AG09309 (cell line): ENCODE measurements at regions not wholly inside any gene's neighbourhood (a gene's known extent, or its start where the extent isn't known, plus 50 kb on each side); places are given as distances from the start of the nearest gene placed in this dataset.
"Not testable (repeated sequence)": the region's sequence is repeated elsewhere in the genome, so short reads cannot be mapped to it uniquely, and the experiment has no call there.

ENCODE experiments used
- DNase-seq: peaks from one replicate; pipeline ENCODE4 v3.0.0-alpha.2; 2010; ENCODE audit warnings: low read depth
- H3K4me3 ChIP-seq: 2 replicates; pipeline ENCODE4 v1.5.1; 2011; ENCODE audit warnings: mild to moderate bottlenecking, low read depth, low read length, moderate library complexity; ENCODE audit not compliant: control insufficient read depth
- TF ChIP-seq, protein P1 (sequence below): IDR thresholded peaks from 2 replicates; pipeline ENCODE4 v1.5.1; 2011; ENCODE audit warnings: mild to moderate bottlenecking, low read depth, low read length, inconsistent platforms; ENCODE audit not compliant: insufficient read depth, control insufficient read depth; ENCODE audit errors: missing control alignments

DNA sequence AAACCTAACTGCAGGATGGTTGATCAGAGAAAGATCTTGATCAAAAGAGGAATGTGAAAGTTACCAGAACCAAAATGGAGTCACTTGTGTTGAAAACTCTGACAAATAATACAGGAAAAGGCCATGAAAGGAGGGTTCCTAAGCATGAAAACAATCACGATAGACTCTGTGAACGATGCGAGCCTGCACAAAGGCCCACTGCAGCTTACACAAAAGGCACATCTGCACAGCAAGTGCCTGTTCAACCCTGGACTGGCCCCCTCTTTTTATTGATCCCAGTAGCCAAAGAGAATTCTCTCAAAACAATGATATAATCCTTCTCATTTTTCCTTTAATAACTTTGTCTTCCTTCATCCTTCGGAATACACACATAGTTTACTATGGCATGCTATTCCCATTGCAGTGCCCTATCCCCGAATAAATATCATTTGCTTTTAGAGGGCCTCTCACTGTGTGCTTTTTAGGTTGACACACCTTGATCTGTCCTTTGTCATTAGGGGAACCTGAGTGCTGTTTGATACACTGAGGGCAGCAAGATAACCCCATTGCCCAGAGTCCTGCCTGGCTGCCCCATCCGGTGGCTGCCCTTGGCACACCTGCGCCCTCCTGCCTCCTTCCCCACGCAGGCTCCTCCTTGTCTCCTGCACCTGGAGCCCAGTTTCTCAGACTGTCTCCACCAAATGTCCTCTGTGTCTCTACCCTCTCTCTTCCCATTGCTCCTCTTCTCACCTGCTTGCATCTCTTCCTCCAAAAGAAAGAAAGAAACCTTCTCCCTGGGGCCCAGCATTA is 98.3 kb upstream of the FRMD1 start:
- H3K4me3 ChIP-seq = no peak overlapping the region
- TF ChIP-seq, protein P1, sequence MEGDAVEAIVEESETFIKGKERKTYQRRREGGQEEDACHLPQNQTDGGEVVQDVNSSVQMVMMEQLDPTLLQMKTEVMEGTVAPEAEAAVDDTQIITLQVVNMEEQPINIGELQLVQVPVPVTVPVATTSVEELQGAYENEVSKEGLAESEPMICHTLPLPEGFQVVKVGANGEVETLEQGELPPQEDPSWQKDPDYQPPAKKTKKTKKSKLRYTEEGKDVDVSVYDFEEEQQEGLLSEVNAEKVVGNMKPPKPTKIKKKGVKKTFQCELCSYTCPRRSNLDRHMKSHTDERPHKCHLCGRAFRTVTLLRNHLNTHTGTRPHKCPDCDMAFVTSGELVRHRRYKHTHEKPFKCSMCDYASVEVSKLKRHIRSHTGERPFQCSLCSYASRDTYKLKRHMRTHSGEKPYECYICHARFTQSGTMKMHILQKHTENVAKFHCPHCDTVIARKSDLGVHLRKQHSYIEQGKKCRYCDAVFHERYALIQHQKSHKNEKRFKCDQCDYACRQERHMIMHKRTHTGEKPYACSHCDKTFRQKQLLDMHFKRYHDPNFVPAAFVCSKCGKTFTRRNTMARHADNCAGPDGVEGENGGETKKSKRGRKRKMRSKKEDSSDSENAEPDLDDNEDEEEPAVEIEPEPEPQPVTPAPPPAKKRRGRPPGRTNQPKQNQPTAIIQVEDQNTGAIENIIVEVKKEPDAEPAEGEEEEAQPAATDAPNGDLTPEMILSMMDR = no peak
- no peak for DNase-seq

DNA sequence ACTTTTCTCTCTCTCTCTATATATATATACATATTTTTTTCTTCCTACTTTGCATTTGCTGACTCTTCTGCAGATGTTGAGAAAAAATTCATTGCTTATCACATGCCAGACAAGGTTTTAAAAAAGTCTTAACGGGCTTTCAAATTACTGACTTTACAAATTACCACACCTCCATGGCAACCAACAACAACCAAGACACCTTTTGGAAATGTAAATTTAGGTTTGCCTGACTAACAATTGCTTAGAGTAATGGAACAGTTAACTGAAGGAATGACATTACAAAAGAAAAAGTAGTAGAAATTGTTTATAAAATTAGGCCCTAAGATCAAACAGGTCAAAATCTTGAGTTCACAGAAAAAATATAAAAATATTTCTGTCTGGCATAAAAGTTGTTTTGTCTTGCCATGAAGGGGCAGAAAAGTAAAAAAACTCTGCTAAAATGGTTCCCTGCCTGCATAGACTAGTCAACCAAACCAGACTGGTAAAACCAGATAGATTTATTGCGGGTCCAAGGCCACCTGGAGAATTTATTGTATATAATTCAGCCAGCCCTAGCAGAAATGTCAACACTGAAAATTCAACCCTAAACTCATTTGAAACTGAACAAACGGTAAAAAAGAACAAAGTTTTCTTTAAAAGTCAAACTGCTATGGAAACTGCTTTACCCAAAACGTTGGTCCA is 92.8 kb upstream of the FRMD1 start:
- no peak for DNase-seq
- no peak overlapping the region for H3K4me3 ChIP-seq
- TF ChIP-seq, protein P1 = no peak

DNA sequence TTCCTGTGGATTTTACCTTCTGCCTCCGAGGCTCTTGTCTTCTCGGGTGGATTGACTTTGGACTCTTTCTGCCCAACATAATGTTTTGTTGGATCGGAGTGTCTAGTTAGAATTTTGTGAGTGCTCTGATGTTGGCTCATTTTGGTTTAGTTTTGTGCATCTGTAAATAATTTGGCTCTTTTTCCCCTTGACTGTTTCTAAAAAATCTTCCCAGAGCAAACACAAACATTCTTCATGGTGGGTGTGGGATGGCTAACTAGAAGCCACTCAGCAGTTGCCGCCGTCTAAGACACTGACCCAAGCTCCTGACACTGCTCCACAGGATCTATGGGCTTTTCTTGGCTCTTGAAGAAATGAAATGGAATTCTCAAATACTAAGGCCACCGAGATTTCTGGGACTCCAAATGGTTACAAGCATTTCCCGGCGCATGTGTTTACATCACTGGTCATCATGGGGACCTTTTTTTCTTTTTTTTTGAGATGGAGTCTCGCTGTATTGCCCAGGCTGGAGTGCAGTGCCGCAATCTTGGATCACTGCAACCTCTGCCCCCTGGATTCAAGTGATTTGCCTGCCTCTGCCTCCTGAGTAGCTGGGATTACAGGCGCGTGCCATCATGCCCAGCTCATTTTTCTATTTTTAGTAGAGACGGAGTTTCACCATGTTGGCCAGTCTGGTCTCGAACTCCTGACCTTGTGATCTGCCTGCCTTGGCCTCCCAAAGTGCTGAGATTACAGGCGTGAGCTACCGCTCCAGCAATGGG is 92.0 kb upstream of the FRMD1 start:
- DNase-seq = no peak
- TF ChIP-seq, protein P1 = no peak
- no peak overlapping the region for H3K4me3 ChIP-seq

DNA sequence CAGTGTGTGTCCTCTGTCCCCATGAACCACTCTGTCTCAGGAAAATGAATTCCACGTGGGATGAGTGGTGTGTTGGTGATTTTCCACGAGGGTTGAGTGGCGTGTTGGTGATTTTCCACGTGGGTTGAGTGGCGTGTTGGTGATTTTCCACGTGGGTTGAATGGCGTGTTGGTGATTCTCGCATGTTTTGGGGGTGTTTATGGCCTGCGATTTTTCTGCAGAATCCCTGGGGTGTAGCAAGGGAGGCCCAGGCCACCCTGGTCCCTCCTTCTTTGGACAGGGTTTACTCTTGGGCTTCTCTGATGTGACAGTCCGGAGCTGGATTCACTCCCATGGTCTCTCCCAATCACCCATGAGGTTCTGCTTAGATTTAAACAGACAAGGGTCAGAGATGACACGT is 90.6 kb upstream of the FRMD1 start:
- TF ChIP-seq, protein P1 = no peak
- no peak for DNase-seq
- H3K4me3 ChIP-seq = no peak overlapping the region

DNA sequence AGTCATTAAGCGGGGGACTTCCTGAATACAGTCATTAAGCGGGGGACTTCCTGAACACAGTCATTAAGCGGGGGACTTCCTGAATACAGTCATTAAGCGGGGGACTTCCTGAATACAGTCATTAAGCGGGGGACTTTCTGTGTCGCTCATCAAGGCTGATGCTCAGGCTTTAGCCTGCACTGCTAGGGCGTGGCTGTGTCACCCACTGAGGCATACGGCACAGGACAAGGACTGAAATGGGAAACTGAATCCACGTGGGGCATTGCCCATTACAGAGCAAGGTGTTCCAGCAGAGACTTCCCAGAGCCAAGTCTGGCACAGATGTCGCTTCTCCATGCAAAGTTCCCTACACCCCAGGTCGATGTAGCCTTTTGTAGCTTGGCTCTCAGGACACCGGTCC is 89.9 kb upstream of the FRMD1 start:
- not testable (repeated sequence) for H3K4me3 ChIP-seq

DNA sequence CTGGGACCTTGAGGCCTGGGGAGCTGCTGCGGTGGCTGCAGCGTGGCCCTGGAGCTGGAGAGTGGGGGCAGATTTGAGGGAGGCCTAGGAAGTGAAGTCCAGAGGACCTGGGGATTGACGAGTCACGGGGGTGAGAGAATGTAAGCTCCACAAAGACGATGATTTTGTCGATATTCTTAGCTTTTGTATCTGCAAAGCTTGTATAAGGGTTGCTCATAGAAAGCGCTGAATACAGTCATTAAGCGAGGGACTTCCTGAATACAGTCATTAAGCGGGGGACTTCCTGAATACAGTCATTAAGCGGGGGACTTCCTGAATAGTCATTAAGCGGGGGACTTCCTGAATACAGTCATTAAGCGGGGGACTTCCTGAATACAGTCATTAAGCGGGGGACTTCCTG is 89.3 kb upstream of the FRMD1 start:
- DNase-seq, H3K4me3 ChIP-seq: not testable (repeated sequence)

More for the DNA sequence above, 89.9 kb upstream of the FRMD1 start:
- not testable (repeated sequence) for DNase-seq

DNA sequence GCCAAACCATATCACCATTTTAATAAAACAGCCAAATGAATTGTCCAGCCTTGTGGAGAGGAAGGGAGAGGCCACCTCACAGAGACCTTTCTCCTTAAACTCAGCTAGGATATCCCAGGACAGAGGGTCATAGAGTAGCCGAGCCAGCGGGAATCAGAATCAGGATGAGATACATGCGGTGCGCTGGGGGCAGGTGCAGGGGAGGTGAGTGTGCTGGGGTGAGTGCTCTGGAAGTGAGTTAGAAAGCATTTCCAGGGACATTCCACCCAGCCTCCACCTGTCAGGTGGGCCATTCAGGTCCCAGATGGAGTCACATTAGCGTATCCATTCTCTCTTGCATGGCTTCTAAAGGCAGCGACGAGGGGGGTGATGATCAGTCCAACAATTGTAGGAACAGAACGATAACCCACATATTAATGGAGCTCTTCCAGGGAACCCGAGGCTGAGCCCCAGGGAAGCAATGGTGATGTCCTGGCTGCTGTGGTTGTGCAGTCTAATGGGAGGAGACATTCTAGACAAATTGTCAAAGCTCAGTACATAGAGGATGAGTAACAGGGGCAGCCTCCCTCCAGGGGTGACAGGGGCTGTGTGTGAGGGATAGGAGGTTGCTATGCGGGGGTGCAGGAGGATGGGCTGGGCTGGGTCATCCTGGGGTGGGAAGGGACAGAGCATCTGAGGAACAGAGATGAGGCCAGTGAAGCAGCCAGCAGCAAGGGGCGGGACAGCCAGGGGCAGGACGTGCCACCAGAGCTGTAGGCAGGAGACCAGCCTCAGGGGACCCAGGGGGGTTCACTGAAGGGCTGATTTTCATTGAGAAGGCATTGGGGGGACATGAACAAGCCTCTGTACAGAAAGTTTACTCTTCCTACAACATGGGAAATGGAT is 88.7 kb upstream of the FRMD1 start:
- DNase-seq = no peak
- H3K4me3 ChIP-seq = no peak overlapping the region
- TF ChIP-seq, protein P1 = no peak
